ENCODE measurements at regions not wholly inside any gene's neighbourhood (a gene's known extent, or its start where the extent isn't known, plus 50 kb on each side); places are given as distances from the start of the nearest gene placed in this dataset.
A peak's percentile ranks its signal among the peaks of the same experiment; 100 is the strongest.
"Not testable (repeated sequence)": the region's sequence is repeated elsewhere in the genome, so short reads cannot be mapped to it uniquely, and the experiment has no call there.

GRCh38 chr13:37510441-37510840 lies 88.1 kb downstream of the POSTN start:
- peak; percentile 21 for DNase-seq (ENCODE audit: low spot score)

- no peak for DNase-seq (ENCODE audit: low spot score)
Observed at GRCh38 chr13:37505531-37505930, 93.0 kb downstream of the POSTN start.

GRCh38 chr13:37504251-37504650 lies 94.3 kb downstream of the POSTN start:
- no peak for DNase-seq (ENCODE audit: low spot score)

- no peak for DNase-seq (ENCODE audit: low spot score)
Observed at GRCh38 chr13:37503287-37503686, 95.3 kb downstream of the POSTN start.

- not testable (repeated sequence) for DNase-seq (ENCODE audit: low spot score)
Observed at GRCh38 chr13:37502303-37502993, 96.1 kb downstream of the POSTN start.

- no peak for DNase-seq (ENCODE audit: low spot score)
Observed at GRCh38 chr13:37501187-37501586, 97.4 kb downstream of the POSTN start.

- no peak for DNase-seq (ENCODE audit: low spot score)
Observed at GRCh38 chr13:37495046-37495445, 103.5 kb downstream of the POSTN start.

GRCh38 chr13:37493775-37494174 lies 104.8 kb downstream of the POSTN start:
- no peak for DNase-seq (ENCODE audit: low spot score)

GRCh38 chr13:37492741-37493514 lies 105.6 kb downstream of the POSTN start:
- DNase-seq (ENCODE audit: low spot score) = no peak

GRCh38 chr13:37492075-37492474 lies 106.5 kb downstream of the POSTN start:
- no peak for DNase-seq (ENCODE audit: low spot score)

- no peak for DNase-seq (ENCODE audit: low spot score)
Observed at GRCh38 chr13:37491661-37492060, 106.9 kb downstream of the POSTN start.

GRCh38 chr13:37490176-37490779 lies 108.3 kb downstream of the POSTN start:
- DNase-seq (ENCODE audit: low spot score) = no peak

- DNase-seq (ENCODE audit: low spot score) = no peak
Observed at GRCh38 chr13:37488726-37489125, 109.8 kb downstream of the POSTN start.

- DNase-seq (ENCODE audit: low spot score) = no peak
Observed at GRCh38 chr13:37486171-37486681, 112.3 kb downstream of the POSTN start.

GRCh38 chr13:37485756-37486155 lies 112.8 kb downstream of the POSTN start:
- DNase-seq (ENCODE audit: low spot score) = no peak

GRCh38 chr13:37484056-37484455 lies 114.5 kb downstream of the POSTN start:
- DNase-seq (ENCODE audit: low spot score) = peak; percentile 78

- no peak for DNase-seq (ENCODE audit: low spot score)
Observed at GRCh38 chr13:37482331-37482730, 116.2 kb downstream of the POSTN start.

- no peak for DNase-seq (ENCODE audit: low spot score)
Observed at GRCh38 chr13:37481885-37482227, 116.7 kb downstream of the POSTN start.

GRCh38 chr13:37481011-37481884 lies 117.3 kb downstream of the POSTN start:
- DNase-seq (ENCODE audit: low spot score) = no peak

- peak; percentile 55 for DNase-seq (ENCODE audit: low spot score)
Observed at GRCh38 chr13:37479916-37480315, 118.7 kb downstream of the POSTN start.

GRCh38 chr13:37476874-37477273 lies 121.7 kb downstream of the POSTN start:
- peak; percentile 51 for DNase-seq (ENCODE audit: low spot score)

GRCh38 chr13:37475966-37476365 lies 122.6 kb downstream of the POSTN start:
- no peak for DNase-seq (ENCODE audit: low spot score)

All from umbilical cord (tissue), 1 donor.